ENCODE measurements at regions not wholly inside any gene's neighbourhood (a gene's known extent, or its start where the extent isn't known, plus 50 kb on each side); places are given as distances from the start of the nearest gene placed in this dataset.
"Not testable (repeated sequence)": the region's sequence is repeated elsewhere in the genome, so short reads cannot be mapped to it uniquely, and the experiment has no call there.

- Histone ChIP-seq H3K9me3 (ENCODE audit: control insufficient read depth, low read length) (no peaks in the 10 kb centered on the region), H3K4me1 (no peaks in the 10 kb centered on the region), H2AFZ (no peak overlapping the region), H3K27me3 (ENCODE audit: control insufficient read depth, insufficient read depth, low read length) (no peaks in the 10 kb centered on the region), H3K9ac (no peak overlapping the region), H3K4me3 (ENCODE audit: low read depth, low read length) (no peak overlapping the region), H3K27ac (no peak overlapping the region), H3K79me2 (no peaks in the 10 kb centered on the region), H3K36me3 (ENCODE audit: control insufficient read depth, insufficient read depth, low read length) (no peaks in the 10 kb centered on the region), H3K4me2 (ENCODE audit: low read length) (no peak overlapping the region)
- TF ChIP-seq CTCF (IDR thresholded peaks at IDR 0.05), result no peak
Measured at GRCh38 chrX:1026263-1027015, 186.0 kb downstream of the CRLF2 start.

- H3K27me3 ChIP-seq (ENCODE audit: control insufficient read depth, insufficient read depth, low read length), result no peaks in the 10 kb centered on the region
- H3K79me2 ChIP-seq, result no peaks in the 10 kb centered on the region
- TF ChIP-seq CTCF (IDR thresholded peaks at IDR 0.05), result no peak
- no peak overlapping the region for H3K27ac ChIP-seq
- no peak overlapping the region for H3K4me2 ChIP-seq (ENCODE audit: low read length)
- H3K4me3 ChIP-seq (ENCODE audit: low read depth, low read length), result no peak overlapping the region
- H2AFZ ChIP-seq, result no peak overlapping the region
- H3K9me3 ChIP-seq (ENCODE audit: control insufficient read depth, low read length), result no peaks in the 10 kb centered on the region
- H3K4me1 ChIP-seq, result no peaks in the 10 kb centered on the region
- H3K36me3 ChIP-seq (ENCODE audit: control insufficient read depth, insufficient read depth, low read length), result no peaks in the 10 kb centered on the region
- no peak overlapping the region for H3K9ac ChIP-seq
Measured at GRCh38 chrX:1025413-1025812, 187.0 kb downstream of the CRLF2 start.

GRCh38 chrX:1023676-1024075, 188.8 kb downstream of the CRLF2 start:
- no peak overlapping the region for H3K9ac ChIP-seq
- no peaks in the 10 kb centered on the region for H3K27me3 ChIP-seq (ENCODE audit: control insufficient read depth, insufficient read depth, low read length)
- H3K4me1 ChIP-seq, result no peaks in the 10 kb centered on the region
- no peak overlapping the region for H3K4me2 ChIP-seq (ENCODE audit: low read length)
- H3K4me3 ChIP-seq (ENCODE audit: low read depth, low read length), result no peak overlapping the region
- H3K79me2 ChIP-seq, result no peaks in the 10 kb centered on the region
- no peak overlapping the region for H2AFZ ChIP-seq
- no peak for TF ChIP-seq CTCF (IDR thresholded peaks at IDR 0.05)
- H3K36me3 ChIP-seq (ENCODE audit: control insufficient read depth, insufficient read depth, low read length), result no peaks in the 10 kb centered on the region
- no peaks in the 10 kb centered on the region for H3K9me3 ChIP-seq (ENCODE audit: control insufficient read depth, low read length)
- H3K27ac ChIP-seq, result no peak overlapping the region

GRCh38 chrX:1021314-1021993, 191.0 kb downstream of the CRLF2 start:
- not testable (repeated sequence) for H3K36me3 ChIP-seq (ENCODE audit: control insufficient read depth, insufficient read depth, low read length); H3K4me1 ChIP-seq; H3K9ac ChIP-seq; H3K9me3 ChIP-seq (ENCODE audit: control insufficient read depth, low read length); H3K4me2 ChIP-seq (ENCODE audit: low read length); H3K27ac ChIP-seq; H3K27me3 ChIP-seq (ENCODE audit: control insufficient read depth, insufficient read depth, low read length); H3K4me3 ChIP-seq (ENCODE audit: low read depth, low read length); H2AFZ ChIP-seq; H3K79me2 ChIP-seq

- no peaks in the 10 kb centered on the region for H3K36me3 ChIP-seq (ENCODE audit: control insufficient read depth, insufficient read depth, low read length)
- no peaks in the 10 kb centered on the region for H3K9me3 ChIP-seq (ENCODE audit: control insufficient read depth, low read length)
- no peak overlapping the region for H3K27ac ChIP-seq
- no peak for TF ChIP-seq CTCF (IDR thresholded peaks at IDR 0.05)
- H3K4me2 ChIP-seq (ENCODE audit: low read length), result no peak overlapping the region
- H3K27me3 ChIP-seq (ENCODE audit: control insufficient read depth, insufficient read depth, low read length), result no peaks in the 10 kb centered on the region
- H2AFZ ChIP-seq, result no peak overlapping the region
- H3K79me2 ChIP-seq, result no peaks in the 10 kb centered on the region
- no peak overlapping the region for H3K4me3 ChIP-seq (ENCODE audit: low read depth, low read length)
- H3K9ac ChIP-seq, result no peak overlapping the region
- no peaks in the 10 kb centered on the region for H3K4me1 ChIP-seq
Measured at GRCh38 chrX:1020634-1021166, 191.7 kb downstream of the CRLF2 start.

- not testable (repeated sequence) for H3K27ac ChIP-seq; H3K27me3 ChIP-seq (ENCODE audit: control insufficient read depth, insufficient read depth, low read length); H3K4me1 ChIP-seq; H3K36me3 ChIP-seq (ENCODE audit: control insufficient read depth, insufficient read depth, low read length); H3K79me2 ChIP-seq; H3K4me2 ChIP-seq (ENCODE audit: low read length); H3K9me3 ChIP-seq (ENCODE audit: control insufficient read depth, low read length); H3K9ac ChIP-seq; H3K4me3 ChIP-seq (ENCODE audit: low read depth, low read length); H2AFZ ChIP-seq
Measured at GRCh38 chrX:1016926-1017325, 195.5 kb downstream of the CRLF2 start.

- not testable (repeated sequence) for H3K4me2 ChIP-seq (ENCODE audit: low read length); H3K27ac ChIP-seq; H3K27me3 ChIP-seq (ENCODE audit: control insufficient read depth, insufficient read depth, low read length); H3K9me3 ChIP-seq (ENCODE audit: control insufficient read depth, low read length); H3K4me1 ChIP-seq; H3K4me3 ChIP-seq (ENCODE audit: low read depth, low read length); H3K36me3 ChIP-seq (ENCODE audit: control insufficient read depth, insufficient read depth, low read length); H3K79me2 ChIP-seq; H3K9ac ChIP-seq; H2AFZ ChIP-seq
Measured at GRCh38 chrX:1016281-1016680, 196.2 kb downstream of the CRLF2 start.

All from parathyroid adenoma (tissue), 2 donors.